Naive thymus-derived CD8-positive, alpha-beta T cell (primary cell): ENCODE measurements at regions not wholly inside any gene's neighbourhood (a gene's known extent, or its start where the extent isn't known, plus 50 kb on each side); places are given as distances from the start of the nearest gene placed in this dataset.

Source experiments
- ATAC-seq, 2 donors: fragments of 150-1000 bp; cut with Tn5 transposase in 1 of 2; sonication (Bioruptor Pico), chemical (Tn5 transposase) in 1 of 2; 1 replicate in 1 of 2; 2 replicates in 1 of 2; pipeline ENCODE4 v1.10.0; 2021; ENCODE audit warnings: mild to moderate bottlenecking in 2 of 2, moderate library complexity in 2 of 2
- POLR2A ChIA-PET: fragments of 350-600 bp; sonication (Branson Sonifier 250); formaldehyde crosslinking; loops from one replicate; lab custom pipeline; 2021; ENCODE audit warnings: antibody characterized with exemption; lab: Charles Lee
- DNase-seq, 10 donors: peaks; one replicate each; pipeline versions ENCODE4 v3.0.0 to v3.0.0-alpha.2; 2020 to 2022
- H3K27ac Mint-ChIP-seq, 10 donors: one replicate each; pipeline ENCODE4 v1.8.0; 2020 to 2022; ENCODE audit warnings: mild to moderate bottlenecking in 10 of 10, mixed read lengths in 10 of 10, moderate library complexity in 4 of 10, inconsistent platforms in 1 of 10
- H3K27me3 Mint-ChIP-seq, 5 donors: one replicate each; pipeline ENCODE4 v1.8.0; 2021 to 2022; ENCODE audit warnings: mixed read lengths in 5 of 5
- H3K36me3 Mint-ChIP-seq, 3 donors: one replicate each; pipeline ENCODE4 v1.8.0; 2020 to 2022; ENCODE audit warnings: mixed read lengths in 3 of 3, mild to moderate bottlenecking in 2 of 3, inconsistent platforms in 1 of 3
- H3K4me1 Mint-ChIP-seq, 4 donors: one replicate each; pipeline ENCODE4 v1.8.0; 2021 to 2022; ENCODE audit warnings: mixed read lengths in 4 of 4
- H3K4me3 Mint-ChIP-seq, 10 donors: one replicate each; pipeline ENCODE4 v1.8.0; 2020 to 2022; ENCODE audit warnings: mild to moderate bottlenecking in 10 of 10, mixed read lengths in 10 of 10, moderate library complexity in 6 of 10, inconsistent platforms in 1 of 10
- H3K9me3 Mint-ChIP-seq, 9 donors: one replicate each; pipeline ENCODE4 v1.8.0; 2020 to 2022; ENCODE audit warnings: mixed read lengths in 9 of 9, mild to moderate bottlenecking in 3 of 9, inconsistent platforms in 1 of 9, moderate library complexity in 1 of 9

GRCh38 chr1:84745857-84746256 is 55.6 kb upstream of the SSX2IP start:
- Mint-ChIP-seq H3K4me3 (no peak overlapping the region), H3K9me3 (no peaks in the 10 kb centered on the region), H3K27ac (no peak overlapping the region), H3K36me3 (no peaks in the 10 kb centered on the region), H3K27me3 (peaks cover 0 to 6% (median 0%) of the 10 kb centered on the region in 5 donors), H3K4me1 (no peaks in the 10 kb centered on the region)
- POLR2A ChIA-PET: no interaction called here
- ATAC-seq: no peak
- DNase-seq: no peak

- no peak for ATAC-seq
- H3K27me3 Mint-ChIP-seq: no peaks in the 10 kb centered on the region
- H3K4me1 Mint-ChIP-seq: no peaks in the 10 kb centered on the region
- no peaks in the 10 kb centered on the region for H3K9me3 Mint-ChIP-seq
- H3K4me3 Mint-ChIP-seq: no peak overlapping the region
- DNase-seq: no peak
- H3K36me3 Mint-ChIP-seq: no peaks in the 10 kb centered on the region
- no peak overlapping the region for H3K27ac Mint-ChIP-seq
- POLR2A ChIA-PET: no interaction called here
Measured at GRCh38 chr1:84743896-84744295, 53.6 kb upstream of the SSX2IP start.

- H3K9me3 Mint-ChIP-seq: no peaks in the 10 kb centered on the region
Measured at GRCh38 chr1:84742653-84743052, 52.4 kb upstream of the SSX2IP start.

GRCh38 chr1:84740050-84740714 is 49.9 kb upstream of the SSX2IP start:
- H3K36me3 Mint-ChIP-seq: no peaks in the 10 kb centered on the region
- no peak overlapping the region for H3K27ac Mint-ChIP-seq
- DNase-seq: no peak
- H3K4me1 Mint-ChIP-seq: no peaks in the 10 kb centered on the region
- no peak for ATAC-seq
- no peaks in the 10 kb centered on the region for H3K9me3 Mint-ChIP-seq
- H3K27me3 Mint-ChIP-seq: peaks cover 3 to 12% (median 7%) of the 10 kb centered on the region in 5 donors
- no peak overlapping the region for H3K4me3 Mint-ChIP-seq
- POLR2A ChIA-PET: no interaction called here

More at GRCh38 chr1:84742653-84743052, 52.4 kb upstream of the SSX2IP start:
- Mint-ChIP-seq H3K27me3 (peaks cover 0 to 3% (median 0%) of the 10 kb centered on the region in 5 donors), H3K4me1 (no peaks in the 10 kb centered on the region), H3K27ac (peak overlapping the region in 1 of 10 donors; percentile 6), H3K36me3 (no peaks in the 10 kb centered on the region), H3K4me3 (no peak overlapping the region)
- POLR2A ChIA-PET: no interaction called here
- no peak for DNase-seq
- no peak for ATAC-seq
